CD4-positive, alpha-beta memory T cell (primary cell): ENCODE measurements at regions not wholly inside any gene's neighbourhood (a gene's known extent, or its start where the extent isn't known, plus 50 kb on each side); places are given as distances from the start of the nearest gene placed in this dataset.
A peak's percentile ranks its signal among the peaks of the same experiment; 100 is the strongest.
"Not testable (repeated sequence)": the region's sequence is repeated elsewhere in the genome, so short reads cannot be mapped to it uniquely, and the experiment has no call there.

Source experiments
- CTCF ChIA-PET: fragments of 350-600 bp; sonication (Branson Sonifier 250); formaldehyde crosslinking; loops from one replicate; lab custom pipeline; 2021; ENCODE audit warnings: inconsistent platforms; ENCODE audit not compliant: partially characterized antibody; lab: Charles Lee
- POLR2A ChIA-PET: fragments of 350-600 bp; sonication (Branson Sonifier 250); formaldehyde crosslinking; loops from one replicate; lab custom pipeline; 2021; ENCODE audit not compliant: partially characterized antibody; lab: Charles Lee
- DNase-seq, 5 donors: peaks; one replicate each; pipeline versions ENCODE4 v3.0.0 to v3.0.0-alpha.2; 2020 to 2022; ENCODE audit warnings: mixed read lengths in 1 of 5
- H3K27ac ChIP-seq: one replicate; pipeline ENCODE4 v1.7.0; 2013; ENCODE audit warnings: low read depth, low read length
- H3K27me3 ChIP-seq: 2 replicates; pipeline ENCODE4 v1.7.0; 2013; ENCODE audit warnings: mild to moderate bottlenecking, low read length, moderate library complexity; ENCODE audit not compliant: insufficient read depth
- H3K36me3 ChIP-seq: 2 replicates; pipeline ENCODE4 v1.7.0; 2013; ENCODE audit warnings: mild to moderate bottlenecking, low read length, moderate library complexity; ENCODE audit not compliant: insufficient read depth
- H3K4me1 ChIP-seq: 2 replicates; pipeline ENCODE4 v1.7.0; 2013; ENCODE audit warnings: mild to moderate bottlenecking, low read length, moderate library complexity; ENCODE audit not compliant: insufficient read depth
- H3K4me3 ChIP-seq, 2 donors: one replicate each; pipeline ENCODE4 v1.7.0; 2013; ENCODE audit warnings: low read length in 2 of 2, mild to moderate bottlenecking in 1 of 2
- H3K9me3 ChIP-seq, 2 donors: one replicate each; pipeline ENCODE4 v1.7.0; 2013; ENCODE audit warnings: low read length in 2 of 2, control low read depth in 1 of 2; ENCODE audit not compliant: control insufficient read depth in 1 of 2
- H3K27ac Mint-ChIP-seq, 7 donors: one replicate each; pipeline ENCODE4 v1.8.0; 2020 to 2021; ENCODE audit warnings: mixed read lengths in 7 of 7, mild to moderate bottlenecking in 6 of 7, inconsistent platforms in 3 of 7, moderate library complexity in 3 of 7
- H3K27me3 Mint-ChIP-seq, 2 donors: one replicate each; pipeline ENCODE4 v1.8.0; 2020 to 2021; ENCODE audit warnings: mixed read lengths in 2 of 2
- H3K36me3 Mint-ChIP-seq, 2 donors: one replicate each; pipeline ENCODE4 v1.8.0; 2020 to 2021; ENCODE audit warnings: mixed read lengths in 2 of 2, inconsistent platforms in 1 of 2, mild to moderate bottlenecking in 1 of 2
- H3K4me1 Mint-ChIP-seq, 4 donors: one replicate each; pipeline ENCODE4 v1.8.0; 2020 to 2021; ENCODE audit warnings: mixed read lengths in 4 of 4, mild to moderate bottlenecking in 1 of 4
- H3K4me3 Mint-ChIP-seq, 8 donors: one replicate each; pipeline ENCODE4 v1.8.0; 2020 to 2021; ENCODE audit warnings: mixed read lengths in 8 of 8, mild to moderate bottlenecking in 7 of 8, moderate library complexity in 6 of 8, inconsistent platforms in 3 of 8
- H3K9me3 Mint-ChIP-seq, 8 donors: one replicate each; pipeline ENCODE4 v1.8.0; 2020 to 2021; ENCODE audit warnings: mixed read lengths in 8 of 8, mild to moderate bottlenecking in 5 of 8, inconsistent platforms in 3 of 8, moderate library complexity in 1 of 8
- intact Hi-C: fragments of 100-400 bp; cut with micrococcal nuclease; formaldehyde crosslinking; loops from one replicate; pipeline ENCODE4 v1.15.1; 2023

DNA sequence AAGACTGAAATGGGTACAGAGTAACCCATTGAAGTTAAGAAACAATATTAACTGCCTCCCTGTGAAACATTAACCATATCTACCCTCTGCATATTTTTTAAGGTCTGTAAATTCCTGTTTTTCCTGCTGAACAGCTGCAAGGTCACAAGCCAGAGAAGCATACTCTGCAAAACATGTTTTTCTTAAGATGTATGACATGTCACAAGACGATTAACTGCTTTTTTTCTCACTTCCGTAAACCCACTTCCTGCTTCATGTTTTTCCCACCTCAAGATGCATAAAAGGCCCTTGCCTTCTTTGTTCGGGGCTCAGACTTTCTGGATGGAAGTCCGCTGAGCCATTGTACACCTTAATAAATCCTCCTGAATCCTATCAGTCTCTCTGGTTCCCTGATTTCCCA lies 504.7 kb upstream of the MIS18BP1 start:
- no peaks in the 10 kb centered on the region for H3K9me3 ChIP-seq
- no peaks in the 10 kb centered on the region for H3K36me3 Mint-ChIP-seq
- H3K27ac ChIP-seq = no peak overlapping the region
- H3K4me3 ChIP-seq = no peak overlapping the region
- H3K9me3 Mint-ChIP-seq = peaks cover 4 to 47% (median 28%) of the 10 kb centered on the region in 8 donors
- no peak overlapping the region for H3K4me3 Mint-ChIP-seq
- no peaks in the 10 kb centered on the region for H3K36me3 ChIP-seq
- H3K27me3 Mint-ChIP-seq = no peaks in the 10 kb centered on the region
- intact Hi-C loops = no loop called here
- no peaks in the 10 kb centered on the region for H3K4me1 ChIP-seq
- no peaks in the 10 kb centered on the region for H3K4me1 Mint-ChIP-seq
- no peak for DNase-seq
- H3K27ac Mint-ChIP-seq = no peak overlapping the region
- CTCF ChIA-PET = no interaction called here
- no peaks in the 10 kb centered on the region for H3K27me3 ChIP-seq
- POLR2A ChIA-PET = no interaction called here

DNA sequence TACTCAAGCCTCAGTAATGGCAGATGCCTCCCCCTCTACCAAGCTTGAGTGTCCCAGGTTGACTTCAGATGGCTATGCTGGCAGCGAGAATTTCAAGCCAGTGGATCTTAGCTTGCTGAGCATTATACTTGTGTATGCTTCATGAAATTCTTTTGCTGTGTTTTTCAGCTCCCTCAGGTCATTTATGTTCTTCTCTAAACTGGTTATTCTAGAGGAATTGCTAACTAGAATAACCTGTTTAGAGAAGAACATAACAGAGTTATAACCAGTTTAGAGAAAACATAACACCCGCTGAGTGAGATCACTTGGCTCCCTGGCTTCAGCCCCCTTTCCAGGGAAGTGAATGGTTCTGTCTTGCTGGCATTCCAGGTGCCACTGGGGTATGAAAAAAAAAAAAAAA lies 503.4 kb upstream of the MIS18BP1 start:
- H3K27me3 ChIP-seq, H3K36me3 ChIP-seq, intact Hi-C loops, POLR2A ChIA-PET, H3K4me3 Mint-ChIP-seq, H3K36me3 Mint-ChIP-seq, H3K27ac ChIP-seq, H3K4me3 ChIP-seq, H3K4me1 ChIP-seq, H3K4me1 Mint-ChIP-seq, DNase-seq, H3K9me3 ChIP-seq, CTCF ChIA-PET, H3K27ac Mint-ChIP-seq, H3K27me3 Mint-ChIP-seq: not testable (repeated sequence)
- H3K9me3 Mint-ChIP-seq = peaks cover 6 to 50% (median 30%) of the 10 kb centered on the region in 8 donors

DNA sequence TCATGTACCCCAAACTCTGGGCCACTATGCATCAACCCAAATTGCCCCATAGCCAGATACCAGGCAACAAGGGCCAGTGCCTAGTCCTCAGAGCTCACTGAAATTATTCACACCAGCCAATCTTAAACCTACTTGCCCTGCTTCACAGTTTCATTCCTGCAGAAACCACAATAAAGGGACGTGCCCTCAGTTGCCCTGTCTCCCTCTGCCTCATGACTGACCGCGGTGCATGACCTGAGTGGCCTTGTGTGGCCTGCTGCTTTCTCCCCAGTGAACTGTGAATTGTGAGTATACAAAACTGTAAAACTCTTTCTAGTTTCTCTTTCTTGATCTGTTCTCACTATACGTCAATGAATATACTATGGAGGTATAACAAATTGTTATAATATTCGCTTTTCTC lies 490.9 kb upstream of the MIS18BP1 start:
- no peak for DNase-seq
- Histone ChIP-seq H3K27ac (no peak overlapping the region), H3K36me3 (no peaks in the 10 kb centered on the region), H3K9me3 (no peaks in the 10 kb centered on the region), H3K4me1 (no peaks in the 10 kb centered on the region), H3K4me3 (no peak overlapping the region), H3K27me3 (no peaks in the 10 kb centered on the region)
- POLR2A ChIA-PET = no interaction called here
- Mint-ChIP-seq H3K4me3 (no peak overlapping the region), H3K4me1 (no peaks in the 10 kb centered on the region), H3K27me3 (no peaks in the 10 kb centered on the region), H3K36me3 (no peaks in the 10 kb centered on the region), H3K27ac (no peak overlapping the region), H3K9me3 (peaks cover 0 to 22% (median 8%) of the 10 kb centered on the region in 8 donors)
- CTCF ChIA-PET = no interaction called here
- intact Hi-C loops = no loop called here

DNA sequence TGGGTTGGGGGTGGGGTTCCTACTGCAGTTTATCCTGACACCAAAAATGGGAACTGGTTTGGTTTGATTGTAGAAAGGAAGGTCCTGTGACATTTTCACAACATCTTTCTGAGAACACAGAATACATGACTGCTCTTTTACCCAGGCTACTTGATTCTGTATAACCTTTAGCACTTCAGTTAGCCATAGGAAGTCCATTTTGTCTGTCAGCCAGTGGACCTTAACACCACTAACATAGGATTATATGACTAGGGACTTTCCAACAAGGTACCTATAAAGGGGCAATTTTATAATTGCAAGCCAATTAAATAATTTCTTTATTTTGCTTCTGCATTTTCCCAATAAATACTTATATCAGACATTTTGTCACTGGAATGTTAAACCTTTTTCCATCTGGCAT lies 489.2 kb upstream of the MIS18BP1 start:
- Mint-ChIP-seq H3K27ac (no peak overlapping the region), H3K9me3 (peaks cover 0 to 21% (median 8%) of the 10 kb centered on the region in 8 donors), H3K36me3 (no peaks in the 10 kb centered on the region), H3K27me3 (no peaks in the 10 kb centered on the region), H3K4me3 (no peak overlapping the region), H3K4me1 (no peaks in the 10 kb centered on the region)
- Histone ChIP-seq H3K27ac (no peak overlapping the region), H3K36me3 (no peaks in the 10 kb centered on the region), H3K27me3 (no peaks in the 10 kb centered on the region), H3K4me3 (no peak overlapping the region), H3K4me1 (no peaks in the 10 kb centered on the region), H3K9me3 (no peaks in the 10 kb centered on the region)
- intact Hi-C loops = no loop called here
- DNase-seq = no peak
- ChIA-PET CTCF (no interaction called here), POLR2A (no interaction called here)

DNA sequence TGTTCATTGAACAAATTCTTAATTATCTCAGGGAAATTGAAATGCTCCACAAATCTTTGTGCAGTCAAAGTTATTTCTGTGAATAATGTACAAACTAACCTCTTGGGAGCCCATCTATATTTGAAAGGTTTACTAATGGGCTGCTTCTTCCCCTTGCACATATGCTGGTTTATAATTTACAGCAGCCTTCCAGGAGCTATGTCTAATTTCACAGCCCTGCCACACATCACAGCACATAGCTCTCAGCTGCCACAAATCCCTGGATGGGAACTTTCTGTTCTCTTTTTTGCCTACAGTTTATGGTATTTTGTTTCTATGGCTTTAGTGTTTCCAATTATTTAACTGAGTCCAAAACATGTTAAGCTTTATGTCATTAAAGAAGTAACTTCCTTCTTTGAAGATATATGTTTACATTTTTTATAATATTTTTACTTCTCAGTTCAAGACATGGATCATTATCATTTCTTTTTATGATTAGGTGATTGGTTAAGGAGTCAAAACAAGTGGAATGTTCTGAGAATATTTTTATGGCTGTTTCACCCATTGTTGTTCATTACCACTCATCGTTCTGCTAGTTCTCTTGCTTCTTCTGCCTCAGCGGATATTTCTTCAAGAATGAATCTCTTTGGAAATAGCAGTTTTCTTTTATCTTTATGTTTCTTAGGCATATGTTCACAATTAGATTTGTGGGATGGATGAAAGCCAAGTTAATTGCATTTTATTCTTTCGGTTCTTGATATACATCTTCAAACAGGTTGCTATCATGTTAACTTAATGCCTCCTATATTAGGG lies 475.6 kb upstream of the MIS18BP1 start:
- POLR2A ChIA-PET = no interaction called here

DNA sequence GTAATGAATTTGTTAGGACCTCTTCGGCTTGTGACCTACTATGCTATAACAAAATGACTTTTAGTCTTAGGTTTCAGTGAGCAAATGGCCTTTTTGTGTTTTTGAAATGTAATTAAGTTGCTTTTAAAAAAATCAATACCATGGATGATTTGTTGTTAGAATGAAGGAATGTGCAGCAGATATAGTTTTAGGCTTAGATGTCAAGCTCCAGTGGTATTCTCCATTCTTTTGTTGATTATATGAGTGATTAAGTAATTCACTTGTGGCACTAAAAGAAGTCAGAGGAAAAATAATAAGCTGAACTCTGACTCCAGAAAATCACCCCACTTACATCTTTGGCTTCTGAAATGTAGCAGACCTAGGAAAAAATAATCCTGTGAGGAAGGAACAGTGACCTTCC lies 474.1 kb upstream of the MIS18BP1 start:
- Histone ChIP-seq H3K27ac (no peak overlapping the region), H3K9me3 (no peaks in the 10 kb centered on the region), H3K4me3 (no peak overlapping the region), H3K27me3 (no peaks in the 10 kb centered on the region), H3K36me3 (no peaks in the 10 kb centered on the region), H3K4me1 (no peaks in the 10 kb centered on the region)
- intact Hi-C loops = no loop called here
- H3K36me3 Mint-ChIP-seq = no peaks in the 10 kb centered on the region
- no peak for DNase-seq
- no peaks in the 10 kb centered on the region for H3K27me3 Mint-ChIP-seq
- H3K9me3 Mint-ChIP-seq = peaks cover 0 to 12% (median 4%) of the 10 kb centered on the region in 8 donors
- no peaks in the 10 kb centered on the region for H3K4me1 Mint-ChIP-seq
- no peak overlapping the region for H3K27ac Mint-ChIP-seq
- ChIA-PET POLR2A (no interaction called here), CTCF (no interaction called here)
- H3K4me3 Mint-ChIP-seq = no peak overlapping the region

More for the DNA sequence above, 475.6 kb upstream of the MIS18BP1 start:
- intact Hi-C loops = no loop called here
- no peaks in the 10 kb centered on the region for H3K9me3 ChIP-seq
- H3K36me3 ChIP-seq = no peaks in the 10 kb centered on the region
- peaks cover 2 to 21% (median 6%) of the 10 kb centered on the region in 8 donors for H3K9me3 Mint-ChIP-seq
- CTCF ChIA-PET = no interaction called here
- no peak overlapping the region for H3K27ac Mint-ChIP-seq
- no peak for DNase-seq
- H3K4me3 ChIP-seq = no peak overlapping the region
- H3K4me1 Mint-ChIP-seq = no peaks in the 10 kb centered on the region
- no peaks in the 10 kb centered on the region for H3K27me3 Mint-ChIP-seq
- peak overlapping the region in 1 of 8 donors; percentile 52 for H3K4me3 Mint-ChIP-seq
- H3K27ac ChIP-seq = no peak overlapping the region
- H3K27me3 ChIP-seq = no peaks in the 10 kb centered on the region
- no peaks in the 10 kb centered on the region for H3K36me3 Mint-ChIP-seq
- H3K4me1 ChIP-seq = no peaks in the 10 kb centered on the region

DNA sequence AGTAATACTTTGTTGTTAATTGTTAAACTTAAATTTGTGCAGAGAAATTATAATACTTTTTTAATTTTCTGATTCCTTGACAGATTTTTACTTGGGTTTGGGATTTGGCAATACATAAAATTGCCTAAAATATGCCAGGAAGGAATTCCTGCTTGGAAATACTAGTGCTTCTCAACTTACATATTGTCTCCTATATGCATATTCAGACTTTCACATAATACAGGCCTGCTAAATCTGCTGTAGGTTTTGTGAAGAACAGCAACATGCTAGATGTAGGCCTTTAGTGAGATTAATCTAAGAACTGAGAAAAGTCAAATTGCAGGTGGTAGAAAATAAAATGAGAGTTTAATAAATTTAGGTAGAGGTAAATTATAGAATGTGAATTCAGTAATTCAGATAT lies 468.5 kb upstream of the MIS18BP1 start:
- ChIA-PET POLR2A (no interaction called here), CTCF (no interaction called here)
- no peak overlapping the region for H3K27ac Mint-ChIP-seq
- Histone ChIP-seq H3K4me3 (no peak overlapping the region), H3K4me1 (no peaks in the 10 kb centered on the region), H3K27me3 (no peaks in the 10 kb centered on the region), H3K27ac (no peak overlapping the region), H3K36me3 (no peaks in the 10 kb centered on the region), H3K9me3 (no peaks in the 10 kb centered on the region)
- H3K36me3 Mint-ChIP-seq = no peaks in the 10 kb centered on the region
- intact Hi-C loops = no loop called here
- no peak overlapping the region for H3K4me3 Mint-ChIP-seq
- H3K27me3 Mint-ChIP-seq = no peaks in the 10 kb centered on the region
- peaks cover 0 to 15% (median 10%) of the 10 kb centered on the region in 8 donors for H3K9me3 Mint-ChIP-seq
- no peaks in the 10 kb centered on the region for H3K4me1 Mint-ChIP-seq
- DNase-seq = no peak
